ENCODE measurements at regions not wholly inside any gene's neighbourhood (a gene's known extent, or its start where the extent isn't known, plus 50 kb on each side); places are given as distances from the start of the nearest gene placed in this dataset.
A peak's percentile ranks its signal among the peaks of the same experiment; 100 is the strongest.
"Not testable (repeated sequence)": the region's sequence is repeated elsewhere in the genome, so short reads cannot be mapped to it uniquely, and the experiment has no call there.

- DNase-seq (ENCODE audit: low read depth): no peak
Measured at GRCh38 chr2:67571785-67572718, 174.9 kb downstream of the ETAA1 start.

DNA sequence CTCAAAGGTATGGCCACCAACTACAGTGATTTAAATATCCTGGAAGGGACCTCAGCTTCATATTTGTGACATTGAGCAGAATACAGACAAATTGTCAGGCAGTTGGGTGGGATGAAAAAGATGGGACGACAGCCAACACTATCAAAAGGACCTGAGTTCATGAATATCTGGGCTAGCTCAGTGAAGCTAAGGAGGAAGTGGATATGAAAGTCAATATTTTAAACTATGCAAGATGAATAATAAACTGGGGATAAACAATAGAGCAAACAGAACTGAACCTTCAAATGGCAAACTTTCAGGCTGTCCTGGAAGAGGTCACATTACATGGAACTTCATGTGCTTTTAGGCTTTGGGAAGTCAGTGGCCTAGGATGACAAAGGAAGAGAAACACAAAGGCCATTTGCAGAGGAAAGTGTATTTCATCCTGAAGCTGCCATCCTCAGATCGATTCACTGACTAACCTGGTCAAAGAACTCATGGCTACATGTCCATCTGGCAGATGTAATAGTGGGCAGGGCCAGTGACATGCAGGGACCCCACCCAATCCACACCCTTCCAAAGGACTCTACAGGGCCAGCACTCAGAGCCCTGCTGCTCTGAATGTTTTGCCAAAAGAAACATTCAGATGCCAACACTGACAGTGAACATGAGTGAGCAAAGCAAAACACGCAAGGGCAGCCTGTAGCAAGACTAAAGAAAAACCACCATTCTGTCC is 175.7 kb downstream of the ETAA1 start:
- peak; percentile 62 for DNase-seq (ENCODE audit: low read depth)

- no peak for DNase-seq (ENCODE audit: low read depth)
Measured at GRCh38 chr2:67574230-67574629, 177.1 kb downstream of the ETAA1 start.

GRCh38 chr2:67576226-67576625 is 179.1 kb downstream of the ETAA1 start:
- no peak for DNase-seq (ENCODE audit: low read depth)

GRCh38 chr2:67576991-67577390 is 179.9 kb downstream of the ETAA1 start:
- no peak for DNase-seq (ENCODE audit: low read depth)

DNA sequence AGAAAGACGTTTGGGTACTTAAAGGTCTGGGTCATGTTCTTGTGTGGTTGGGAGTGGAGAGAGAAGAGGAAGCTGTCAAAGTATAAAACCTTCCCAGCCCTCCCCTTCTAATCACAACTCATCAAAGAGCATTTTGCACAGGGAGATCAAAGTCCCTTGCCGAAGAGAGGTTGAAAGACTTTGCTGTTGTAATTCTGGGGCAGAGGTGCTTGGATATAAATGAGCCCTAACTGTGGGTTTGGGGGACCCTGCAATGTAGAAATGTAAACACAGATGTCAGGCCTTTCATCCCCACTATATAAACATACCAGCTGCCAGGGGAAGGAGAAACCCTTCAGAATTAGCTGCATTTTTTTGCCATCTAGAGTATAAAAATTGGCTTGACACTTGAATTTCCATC is 182.1 kb downstream of the ETAA1 start:
- DNase-seq (ENCODE audit: low read depth): no peak

DNA sequence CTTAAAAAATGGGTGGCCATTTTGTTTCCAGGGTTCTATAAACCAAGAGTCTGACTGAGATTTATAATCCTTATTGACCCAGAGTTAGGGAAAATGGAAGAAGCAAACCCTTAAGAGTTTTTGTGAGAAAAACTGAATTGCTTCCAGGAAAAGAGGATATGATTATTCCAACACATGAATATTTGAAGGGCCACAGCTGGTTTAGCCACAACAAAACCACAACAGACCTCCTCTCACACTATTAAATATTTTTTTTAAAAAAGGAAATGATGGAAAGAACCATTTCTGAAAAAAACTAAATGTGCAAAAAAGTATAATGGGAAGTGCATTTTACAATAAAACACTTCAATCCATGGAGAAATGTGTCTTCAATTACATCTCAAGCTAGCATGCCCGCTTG is 182.7 kb downstream of the ETAA1 start:
- DNase-seq (ENCODE audit: low read depth): no peak

- DNase-seq (ENCODE audit: low read depth): no peak
Measured at GRCh38 chr2:67581751-67582150, 184.6 kb downstream of the ETAA1 start.

DNA sequence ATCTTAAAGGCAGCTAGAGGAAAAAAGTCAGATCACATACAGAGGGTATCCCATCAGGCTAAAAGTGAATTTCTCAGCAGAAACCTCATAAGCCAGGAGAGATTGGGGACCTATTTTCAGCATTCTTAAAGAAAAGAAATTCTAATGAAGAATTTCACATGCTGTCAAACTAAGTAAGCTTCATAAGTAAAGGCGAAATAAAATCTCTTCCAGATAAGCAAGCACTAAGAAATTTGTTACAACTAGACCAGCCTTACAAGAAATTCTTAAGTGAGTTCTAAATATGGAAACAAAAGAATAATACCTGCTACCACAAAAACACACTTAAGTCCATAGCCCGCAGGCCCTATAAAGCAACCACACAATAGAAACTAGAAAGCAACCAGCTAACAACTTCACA is 186.1 kb downstream of the ETAA1 start:
- DNase-seq (ENCODE audit: low read depth): no peak

GRCh38 chr2:67585400-67585799 is 188.3 kb downstream of the ETAA1 start:
- no peak for DNase-seq (ENCODE audit: low read depth)

DNA sequence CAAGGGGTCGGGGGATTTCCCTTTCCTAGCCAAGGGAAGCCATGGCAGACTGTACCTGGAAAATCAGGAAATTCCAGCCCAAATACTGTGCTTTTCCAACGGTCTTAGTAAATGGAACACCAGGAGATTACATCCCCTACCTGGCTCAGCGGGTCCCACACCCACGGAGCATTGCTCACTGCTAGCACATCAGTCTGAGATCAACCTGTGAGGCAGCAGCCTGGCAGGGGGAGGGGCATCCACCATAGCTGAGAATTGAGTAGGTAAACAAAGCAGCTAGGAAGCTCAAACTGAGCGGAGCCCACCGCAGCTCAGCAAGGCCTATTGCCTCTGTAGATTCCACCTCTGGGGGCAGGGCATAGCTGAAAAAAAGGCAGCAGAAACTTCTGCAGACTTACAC is 192.0 kb downstream of the ETAA1 start:
- not testable (repeated sequence) for DNase-seq (ENCODE audit: low read depth)

DNA sequence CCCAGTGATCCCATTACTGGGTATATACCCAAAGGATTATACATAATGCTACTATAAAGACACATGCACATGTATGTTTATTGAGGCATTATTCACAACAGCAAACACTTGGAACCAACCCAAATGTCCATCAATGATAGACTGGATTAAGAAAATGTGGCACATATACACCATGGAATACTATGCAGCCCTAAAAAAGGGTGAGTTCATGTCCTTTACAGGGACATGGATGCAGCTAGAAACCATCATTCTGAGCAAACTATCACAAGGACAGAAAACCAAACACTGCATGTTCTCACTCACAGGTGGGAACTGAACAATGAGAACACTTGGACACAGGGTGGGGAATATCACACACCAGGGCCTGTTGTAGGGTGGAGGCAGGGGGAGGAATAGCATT is 197.4 kb downstream of the ETAA1 start:
- DNase-seq (ENCODE audit: low read depth): not testable (repeated sequence)

GRCh38 chr2:67596871-67597270 is 199.7 kb downstream of the ETAA1 start:
- DNase-seq (ENCODE audit: low read depth): no peak

DNA sequence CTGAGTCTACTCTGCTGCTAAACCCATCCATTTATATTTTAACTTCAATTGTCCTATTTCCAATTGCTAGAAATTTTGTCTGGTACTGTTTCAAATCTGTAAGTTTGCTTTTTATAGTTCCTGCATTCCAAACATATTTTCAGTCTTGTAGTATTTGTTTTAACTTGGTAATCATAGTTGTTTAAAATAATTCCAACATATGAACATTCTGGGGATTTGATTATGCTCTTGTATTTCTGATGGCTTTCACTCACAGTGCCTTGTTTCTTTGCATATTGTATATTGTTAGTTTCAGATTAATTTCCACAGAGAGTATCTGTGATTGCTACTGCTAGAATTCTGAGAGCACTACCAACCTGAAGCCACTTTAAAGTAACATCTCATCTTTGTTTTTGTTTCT is 202.4 kb downstream of the ETAA1 start:
- DNase-seq (ENCODE audit: low read depth): no peak

DNA sequence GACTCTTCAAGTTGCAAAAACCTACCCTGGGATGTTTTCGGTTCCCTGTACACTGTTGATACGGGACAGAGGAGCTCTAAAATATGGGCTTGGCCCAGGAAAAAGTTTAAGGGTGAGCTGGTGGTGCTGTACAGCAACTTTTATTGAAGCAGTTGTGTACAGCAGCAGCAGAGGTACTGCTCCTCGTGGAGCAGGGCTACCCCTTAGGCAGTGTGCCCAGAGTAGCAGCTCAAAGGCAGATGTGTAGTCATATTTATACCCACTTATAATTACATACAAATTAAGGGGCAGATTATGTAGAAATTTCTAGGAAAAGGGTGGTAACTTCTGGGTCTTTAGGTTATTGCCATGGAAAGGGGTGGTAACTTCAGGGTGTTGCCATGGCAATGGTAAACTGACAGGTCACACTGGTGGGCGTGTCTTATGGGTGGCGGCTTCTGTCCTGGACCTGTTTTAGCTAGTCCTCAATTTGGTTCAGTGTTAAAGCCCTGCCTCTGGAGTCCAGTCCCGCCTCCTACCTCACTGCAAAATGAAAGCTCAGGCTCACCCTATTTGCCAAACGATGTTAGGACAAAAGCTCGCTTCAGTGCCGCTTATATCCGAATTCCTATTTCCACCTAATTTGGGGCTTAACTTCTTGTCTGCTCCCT is 203.2 kb downstream of the ETAA1 start:
- DNase-seq (ENCODE audit: low read depth): no peak

DNA sequence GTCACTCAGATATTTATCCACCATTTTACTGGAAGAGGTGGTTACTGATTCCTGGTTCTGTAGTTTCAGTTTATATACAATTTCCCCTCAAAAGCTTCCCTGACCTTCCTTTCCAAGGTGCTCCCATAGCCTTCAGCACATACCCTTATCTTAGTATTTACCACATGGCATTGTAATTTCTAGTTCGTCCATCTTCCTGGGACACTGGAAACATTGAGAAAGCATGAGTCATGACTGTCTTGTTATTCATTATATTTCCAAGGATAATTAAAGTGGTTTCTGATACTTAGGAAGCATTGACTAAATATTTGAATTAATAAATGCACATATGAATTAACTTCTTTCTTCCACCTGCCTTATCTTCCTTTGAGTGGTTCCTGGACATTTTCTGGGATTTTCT is 203.8 kb downstream of the ETAA1 start:
- no peak for DNase-seq (ENCODE audit: low read depth)

GRCh38 chr2:67604360-67604759 is 207.2 kb downstream of the ETAA1 start:
- DNase-seq (ENCODE audit: low read depth): no peak

DNA sequence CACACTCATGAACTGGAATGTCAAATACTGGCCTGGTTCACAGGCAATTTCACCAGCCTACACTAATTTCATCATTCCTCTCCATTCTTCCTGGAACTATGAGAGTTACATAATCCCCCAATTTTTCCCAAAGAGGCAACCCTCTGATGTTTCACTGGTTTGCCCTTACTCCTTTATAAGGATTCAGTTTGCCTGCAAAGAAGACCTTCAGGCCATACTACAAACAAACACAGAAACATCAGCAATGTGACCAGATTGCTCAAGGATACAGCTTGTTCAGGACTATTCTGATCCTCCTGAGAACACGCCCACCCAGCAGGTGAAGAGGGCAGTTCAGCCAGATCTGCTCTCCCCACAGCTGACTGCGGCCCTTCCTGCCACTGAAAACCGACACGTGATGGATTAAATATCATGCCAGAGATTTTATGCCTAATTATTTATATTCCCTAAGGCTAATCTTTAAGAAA is 215.5 kb downstream of the ETAA1 start:
- no peak for DNase-seq (ENCODE audit: low read depth)

- DNase-seq (ENCODE audit: low read depth): no peak
Measured at GRCh38 chr2:67613227-67613626, 216.1 kb downstream of the ETAA1 start.

GRCh38 chr2:67614454-67614853 is 217.3 kb downstream of the ETAA1 start:
- no peak for DNase-seq (ENCODE audit: low read depth)

- peak; percentile 17 for DNase-seq (ENCODE audit: low read depth)
Measured at GRCh38 chr2:67616749-67617148, 219.6 kb downstream of the ETAA1 start.

- peak; percentile 15 for DNase-seq (ENCODE audit: low read depth)
Measured at GRCh38 chr2:67619204-67619603, 222.1 kb downstream of the ETAA1 start.

GRCh38 chr2:67623741-67624140 is 226.6 kb downstream of the ETAA1 start:
- DNase-seq (ENCODE audit: low read depth): not testable (repeated sequence)
